Activated naive CD8-positive, alpha-beta T cell treated with anti-CD3 and anti-CD28 coated beads, Interleukin-2, amount 50 U/mL, for 24 hours (primary cell): ENCODE measurements at regions not wholly inside any gene's neighbourhood (a gene's known extent, or its start where the extent isn't known, plus 50 kb on each side); places are given as distances from the start of the nearest gene placed in this dataset.

Source experiments
- ATAC-seq: fragments of 150-1000 bp; cut with Tn5 transposase; one replicate; pipeline ENCODE4 v1.10.0; 2021
- DNase-seq: peaks from one replicate; pipeline ENCODE4 v3.0.0; 2021
- H3K27ac Mint-ChIP-seq: one replicate; pipeline ENCODE4 v1.8.0; 2021; ENCODE audit warnings: mild to moderate bottlenecking, mixed read lengths
- H3K27me3 Mint-ChIP-seq: one replicate; pipeline ENCODE4 v1.8.0; 2021; ENCODE audit warnings: mixed read lengths
- H3K36me3 Mint-ChIP-seq: one replicate; pipeline ENCODE4 v1.8.0; 2021; ENCODE audit warnings: low read depth, mixed read lengths
- H3K4me1 Mint-ChIP-seq: one replicate; pipeline ENCODE4 v1.8.0; 2021; ENCODE audit warnings: mixed read lengths
- H3K4me3 Mint-ChIP-seq: one replicate; pipeline ENCODE4 v1.8.0; 2021; ENCODE audit warnings: mild to moderate bottlenecking, moderate library complexity, mixed read lengths
- H3K9me3 Mint-ChIP-seq: one replicate; pipeline ENCODE4 v1.8.0; 2021; ENCODE audit warnings: mixed read lengths

DNA sequence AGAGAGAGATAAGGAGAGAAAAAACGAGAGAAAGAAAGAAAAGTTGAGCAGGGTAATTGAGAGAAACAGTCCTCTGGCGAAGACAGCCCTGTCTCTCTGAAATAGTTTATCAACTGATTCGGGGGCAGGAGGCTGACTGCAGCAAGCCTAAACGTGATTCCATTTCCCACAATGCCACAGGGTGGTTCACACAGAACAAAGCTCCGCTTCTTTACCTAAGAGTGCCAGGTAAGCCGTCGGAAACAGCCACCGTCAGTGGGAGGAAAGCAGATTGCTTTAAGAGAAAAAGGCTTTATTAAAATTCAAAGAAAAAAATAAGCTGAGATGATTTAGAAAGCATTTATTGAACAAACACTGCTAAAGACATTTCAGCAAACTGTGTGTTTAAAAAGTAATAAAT lies 271.4 kb upstream of the POU3F3 start:
- H3K4me1 Mint-ChIP-seq = no peaks in the 10 kb centered on the region
- H3K27ac Mint-ChIP-seq = no peak overlapping the region
- H3K27me3 Mint-ChIP-seq = no peaks in the 10 kb centered on the region
- ATAC-seq (no peak), DNase-seq (no peak)
- no peaks in the 10 kb centered on the region for H3K9me3 Mint-ChIP-seq
- no peaks in the 10 kb centered on the region for H3K36me3 Mint-ChIP-seq
- no peak overlapping the region for H3K4me3 Mint-ChIP-seq

DNA sequence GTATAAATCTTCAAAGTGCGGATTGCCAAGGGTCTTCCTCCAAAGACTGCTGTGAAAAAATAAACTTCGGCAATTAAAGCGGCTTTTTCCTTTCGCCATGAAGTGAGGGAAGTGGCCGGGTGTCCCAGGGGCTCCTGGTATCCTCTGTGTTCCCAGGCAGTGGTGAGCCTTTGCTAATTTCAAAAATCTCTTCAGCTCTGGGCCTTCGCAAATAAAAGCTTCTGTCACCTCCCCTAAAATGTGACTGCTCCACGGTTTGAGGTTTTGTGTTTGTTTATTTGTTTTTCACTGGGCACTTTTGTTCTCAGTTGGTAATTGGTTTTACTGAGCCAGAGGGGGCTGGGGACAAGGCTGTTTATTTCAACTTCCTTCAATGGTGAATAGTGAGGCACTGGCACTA lies 270.1 kb upstream of the POU3F3 start:
- no peaks in the 10 kb centered on the region for H3K4me1 Mint-ChIP-seq
- H3K27ac Mint-ChIP-seq = no peak overlapping the region
- H3K9me3 Mint-ChIP-seq = no peaks in the 10 kb centered on the region
- no peaks in the 10 kb centered on the region for H3K36me3 Mint-ChIP-seq
- DNase-seq (no peak), ATAC-seq (no peak)
- H3K27me3 Mint-ChIP-seq = no peaks in the 10 kb centered on the region
- no peak overlapping the region for H3K4me3 Mint-ChIP-seq

DNA sequence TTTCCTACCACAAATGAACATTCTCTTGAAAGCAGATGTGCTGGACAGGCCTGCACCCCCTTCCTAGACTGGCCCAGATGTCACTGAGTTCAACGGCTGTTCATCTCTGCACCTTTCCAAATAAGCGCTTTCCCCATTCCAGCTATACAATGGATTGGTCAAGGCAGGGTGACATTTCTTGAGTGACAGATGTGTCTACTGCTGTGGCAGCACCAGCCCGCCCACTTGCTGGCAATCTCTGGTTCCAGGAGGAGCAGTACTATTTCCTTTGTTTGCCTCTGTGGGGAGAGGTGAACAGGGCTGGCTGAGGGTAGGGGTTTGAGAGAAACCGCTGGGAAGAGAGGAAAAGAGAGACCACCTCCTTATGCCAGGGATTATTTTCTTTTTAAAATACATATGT lies 269.5 kb upstream of the POU3F3 start:
- Mint-ChIP-seq H3K27me3 (no peaks in the 10 kb centered on the region), H3K4me1 (no peaks in the 10 kb centered on the region), H3K27ac (no peak overlapping the region), H3K9me3 (peaks cover under 1% of the 10 kb centered on the region), H3K36me3 (no peaks in the 10 kb centered on the region), H3K4me3 (no peak overlapping the region)
- DNase-seq (no peak), ATAC-seq (no peak)

DNA sequence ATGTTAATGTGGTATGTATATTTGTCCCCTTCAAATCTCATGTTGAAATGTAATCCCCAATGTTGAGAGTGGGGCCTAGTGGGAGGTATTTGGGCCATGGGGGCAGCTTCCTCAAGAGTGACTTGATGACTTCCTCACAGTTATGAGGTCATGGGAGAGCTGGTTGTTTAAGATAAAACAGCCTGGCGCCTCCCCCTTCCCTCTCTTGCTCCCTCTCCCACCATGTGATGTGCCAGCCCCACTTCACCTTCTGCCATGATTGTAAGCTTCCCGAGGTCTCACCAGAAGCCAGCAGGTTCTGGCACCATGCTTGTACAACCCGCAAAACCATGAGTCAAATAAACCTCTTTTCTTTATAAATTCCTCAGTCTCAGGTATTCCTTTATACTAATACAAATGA lies 258.3 kb upstream of the POU3F3 start:
- no peak for ATAC-seq
- no peak overlapping the region for H3K4me3 Mint-ChIP-seq
- H3K27ac Mint-ChIP-seq = no peak overlapping the region
- DNase-seq = no peak
- no peaks in the 10 kb centered on the region for H3K27me3 Mint-ChIP-seq
- H3K4me1 Mint-ChIP-seq = no peaks in the 10 kb centered on the region
- H3K9me3 Mint-ChIP-seq = peaks cover 13% of the 10 kb centered on the region
- no peaks in the 10 kb centered on the region for H3K36me3 Mint-ChIP-seq

DNA sequence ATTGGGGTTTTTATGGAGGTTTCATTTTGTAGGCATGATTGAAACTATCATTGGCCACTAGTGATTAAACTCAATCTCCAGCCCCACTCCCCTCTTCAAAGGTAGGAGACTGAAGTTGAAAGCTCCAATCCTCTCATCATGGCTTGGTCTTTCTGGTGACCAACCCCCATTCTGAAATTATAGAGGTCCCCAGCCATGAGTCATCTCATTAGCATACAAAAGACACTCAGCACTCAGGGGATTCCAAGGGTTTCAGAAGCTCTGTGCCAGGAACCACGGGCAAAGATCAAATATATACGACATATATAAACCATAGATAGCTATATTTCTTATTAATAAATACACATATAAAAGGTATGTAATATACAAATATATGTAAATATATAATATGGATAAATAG lies 256.0 kb upstream of the POU3F3 start:
- Mint-ChIP-seq H3K27me3 (no peaks in the 10 kb centered on the region), H3K9me3 (peaks cover 8% of the 10 kb centered on the region), H3K4me1 (no peaks in the 10 kb centered on the region), H3K36me3 (no peaks in the 10 kb centered on the region), H3K4me3 (no peak overlapping the region), H3K27ac (no peak overlapping the region)
- DNase-seq (no peak), ATAC-seq (no peak)

DNA sequence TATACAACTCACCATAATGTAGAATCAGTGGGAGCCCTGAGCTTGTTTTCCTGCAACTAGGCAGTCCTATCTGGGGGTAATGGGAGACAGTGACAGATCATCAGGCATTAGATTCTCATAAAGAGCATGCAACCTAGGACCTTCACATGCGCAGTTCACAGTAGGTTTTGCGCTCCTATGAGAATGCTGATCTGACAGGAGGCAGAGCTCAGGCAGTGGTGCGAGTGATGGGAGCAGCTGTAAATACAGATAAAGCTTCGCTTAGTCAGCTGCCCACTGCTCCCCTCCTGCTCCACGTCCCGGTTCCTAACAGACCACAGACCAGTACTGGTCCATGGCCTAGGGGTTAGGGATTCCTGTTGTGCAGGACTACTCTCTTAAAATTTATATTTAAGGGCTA lies 255.3 kb upstream of the POU3F3 start:
- peaks cover 9% of the 10 kb centered on the region for H3K9me3 Mint-ChIP-seq
- no peak overlapping the region for H3K4me3 Mint-ChIP-seq
- H3K4me1 Mint-ChIP-seq = no peaks in the 10 kb centered on the region
- no peaks in the 10 kb centered on the region for H3K27me3 Mint-ChIP-seq
- no peak for ATAC-seq
- no peak for DNase-seq
- H3K36me3 Mint-ChIP-seq = no peaks in the 10 kb centered on the region
- H3K27ac Mint-ChIP-seq = no peak overlapping the region

DNA sequence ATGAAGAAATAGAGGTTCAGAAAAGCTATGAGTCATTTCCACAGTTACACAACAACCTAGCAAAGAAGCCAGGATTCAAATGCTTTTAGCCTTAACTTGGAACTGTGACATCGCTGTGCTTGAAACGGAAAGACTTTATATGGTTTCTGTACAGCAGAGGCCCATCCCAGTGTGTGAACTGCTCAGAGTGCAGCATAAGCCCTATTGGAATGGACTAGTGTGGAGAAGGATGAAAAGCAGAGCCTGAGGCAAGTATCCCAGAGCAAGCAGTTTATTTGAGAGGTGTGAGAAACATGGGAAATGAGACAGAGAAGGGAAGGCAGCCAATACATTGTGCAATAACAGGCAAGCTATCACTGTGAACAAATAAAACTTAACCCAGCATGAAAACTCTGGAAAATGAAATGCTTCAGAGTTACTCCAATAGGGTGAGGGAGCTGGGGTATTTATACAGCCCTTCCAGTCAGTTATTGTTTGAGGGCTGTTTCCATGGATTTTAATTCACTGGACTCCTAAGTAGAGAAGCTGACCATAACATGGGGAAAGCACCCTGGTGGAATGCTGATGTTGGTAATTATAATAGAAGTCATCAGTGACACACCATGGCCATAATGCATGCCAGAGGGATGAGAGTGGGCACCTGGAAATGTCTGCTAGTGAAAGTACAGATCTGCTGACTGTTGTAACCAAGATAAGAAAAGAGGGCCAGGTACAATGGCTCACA lies 254.0 kb upstream of the POU3F3 start:
- ATAC-seq = no peak
- Mint-ChIP-seq H3K4me1 (no peaks in the 10 kb centered on the region), H3K27me3 (no peaks in the 10 kb centered on the region), H3K27ac (no peak overlapping the region), H3K36me3 (no peaks in the 10 kb centered on the region), H3K9me3 (peaks cover 12% of the 10 kb centered on the region), H3K4me3 (no peak overlapping the region)
- no peak for DNase-seq

DNA sequence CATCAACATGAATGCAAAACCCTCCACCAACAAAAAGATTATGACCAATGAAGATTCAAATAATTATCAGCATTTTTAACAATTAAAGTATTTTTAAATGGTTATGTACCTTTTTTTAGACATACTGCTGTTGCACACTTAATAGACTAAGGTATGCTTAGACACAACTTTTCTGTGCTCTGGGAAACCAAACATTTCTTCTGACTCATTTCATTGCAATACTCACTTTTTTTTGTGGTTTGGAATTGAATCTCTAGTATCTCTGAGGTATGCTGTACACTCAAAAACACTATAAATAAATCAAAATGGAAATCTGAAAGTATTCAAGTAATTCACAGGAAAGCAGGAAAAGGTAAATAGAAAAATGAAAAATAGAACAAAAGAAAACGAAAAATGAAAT lies 247.9 kb upstream of the POU3F3 start:
- H3K27ac Mint-ChIP-seq = no peak overlapping the region
- H3K9me3 Mint-ChIP-seq = peaks cover 7% of the 10 kb centered on the region
- no peak for DNase-seq

DNA sequence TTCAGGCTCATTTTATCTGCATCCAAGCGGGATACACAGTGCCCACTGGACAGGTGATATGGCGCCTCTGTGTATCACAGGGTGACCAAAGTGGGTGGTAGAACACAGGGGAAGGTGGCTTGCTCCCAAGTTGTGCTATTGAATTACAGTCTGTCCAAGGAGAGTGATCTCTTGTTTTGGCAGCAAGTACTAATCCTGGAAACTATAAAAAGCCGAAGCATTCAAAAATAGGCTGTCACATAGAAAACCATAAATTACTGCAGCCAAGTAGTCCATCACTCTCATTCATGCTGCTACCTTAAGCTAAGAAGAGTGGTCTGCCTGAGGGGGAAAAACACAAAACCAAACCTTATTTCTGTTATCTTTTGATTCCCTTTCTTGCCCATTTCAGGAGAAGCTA lies 237.1 kb upstream of the POU3F3 start:
- no peak for DNase-seq
- Mint-ChIP-seq H3K27ac (no peak overlapping the region), H3K36me3 (no peaks in the 10 kb centered on the region), H3K4me1 (no peaks in the 10 kb centered on the region), H3K4me3 (no peak overlapping the region), H3K9me3 (no peaks in the 10 kb centered on the region), H3K27me3 (no peaks in the 10 kb centered on the region)
- no peak for ATAC-seq

More for the DNA sequence above, 247.9 kb upstream of the POU3F3 start:
- Mint-ChIP-seq H3K4me3 (no peak overlapping the region), H3K4me1 (no peaks in the 10 kb centered on the region), H3K36me3 (no peaks in the 10 kb centered on the region), H3K27me3 (no peaks in the 10 kb centered on the region)
- ATAC-seq = no peak

DNA sequence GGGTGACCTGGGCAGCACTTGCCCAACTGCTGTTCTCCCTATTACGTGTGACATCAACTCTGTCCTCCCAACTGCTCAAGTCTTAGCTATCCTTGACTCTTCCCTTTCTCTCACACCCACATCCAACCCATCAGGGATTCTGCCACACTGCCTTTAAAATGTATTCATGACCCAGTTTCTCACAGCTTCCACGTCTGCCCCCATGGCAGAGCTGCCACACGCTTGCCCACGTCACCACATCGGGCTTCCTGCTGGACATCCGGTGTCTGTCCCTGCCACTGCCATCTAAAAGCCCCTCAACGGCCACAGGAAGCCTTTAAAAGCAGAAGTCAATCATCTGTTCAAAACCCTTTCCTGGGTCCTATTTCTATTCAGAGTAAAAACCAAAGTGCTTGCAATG lies 233.1 kb upstream of the POU3F3 start:
- no peak for ATAC-seq
- Mint-ChIP-seq H3K27ac (no peak overlapping the region), H3K36me3 (no peaks in the 10 kb centered on the region), H3K9me3 (no peaks in the 10 kb centered on the region), H3K27me3 (no peaks in the 10 kb centered on the region), H3K4me3 (no peak overlapping the region), H3K4me1 (no peaks in the 10 kb centered on the region)
- DNase-seq = no peak

DNA sequence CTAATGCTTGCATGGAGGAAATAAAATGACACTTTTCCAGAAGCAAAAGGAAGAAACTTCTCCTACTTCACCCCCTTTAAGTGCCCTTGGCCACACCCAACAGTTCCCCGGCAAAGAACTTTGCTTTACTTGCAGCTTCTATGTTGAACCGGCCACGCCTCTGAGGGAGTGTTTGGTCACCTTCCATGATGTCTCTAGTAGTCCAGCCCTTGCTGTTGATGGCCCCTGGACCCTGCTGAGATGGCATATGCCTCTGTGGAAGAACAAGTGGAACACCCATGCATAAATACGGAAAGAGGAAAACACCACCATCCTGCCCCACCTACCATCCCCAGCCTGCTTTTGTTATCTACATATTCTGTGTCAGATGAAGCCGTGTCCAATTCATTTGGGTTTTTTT lies 218.3 kb upstream of the POU3F3 start:
- H3K27me3 Mint-ChIP-seq = no peaks in the 10 kb centered on the region
- no peaks in the 10 kb centered on the region for H3K4me1 Mint-ChIP-seq
- H3K36me3 Mint-ChIP-seq = no peaks in the 10 kb centered on the region
- ATAC-seq (no peak), DNase-seq (no peak)
- H3K4me3 Mint-ChIP-seq = no peak overlapping the region
- H3K9me3 Mint-ChIP-seq = no peaks in the 10 kb centered on the region
- H3K27ac Mint-ChIP-seq = no peak overlapping the region

DNA sequence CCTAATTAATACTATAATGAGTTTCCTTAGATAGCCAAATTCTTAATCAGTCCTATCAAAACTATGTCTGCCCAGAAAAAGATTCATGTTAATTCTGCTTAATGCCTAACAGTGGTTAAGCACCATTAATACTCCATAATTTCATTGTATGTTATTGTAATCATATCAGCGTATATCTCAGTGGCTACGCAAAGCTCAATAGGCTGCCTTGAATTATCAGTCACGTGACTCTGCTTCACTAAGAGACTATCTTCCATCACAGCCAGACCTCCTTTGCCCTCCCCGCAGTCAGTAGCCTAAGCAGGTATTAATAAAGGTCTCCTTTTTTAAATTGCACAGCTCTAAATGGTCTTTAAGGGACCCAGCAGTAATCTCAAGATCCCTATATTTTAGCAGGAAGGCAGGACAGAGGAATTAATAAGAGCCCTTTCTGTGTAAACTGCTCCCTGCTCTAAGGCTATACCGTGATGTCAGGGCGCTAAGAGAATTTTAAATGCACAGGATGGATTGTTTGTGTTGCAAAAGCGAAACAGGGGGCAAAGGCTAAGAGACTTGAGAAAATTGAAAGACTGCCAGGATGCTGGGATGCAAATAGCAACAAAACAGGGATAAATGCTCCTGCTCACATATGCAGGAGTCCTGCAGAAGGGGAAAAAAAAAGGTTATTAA lies 215.6 kb upstream of the POU3F3 start:
- ATAC-seq (no peak), DNase-seq (no peak)
- H3K4me3 Mint-ChIP-seq = no peak overlapping the region

DNA sequence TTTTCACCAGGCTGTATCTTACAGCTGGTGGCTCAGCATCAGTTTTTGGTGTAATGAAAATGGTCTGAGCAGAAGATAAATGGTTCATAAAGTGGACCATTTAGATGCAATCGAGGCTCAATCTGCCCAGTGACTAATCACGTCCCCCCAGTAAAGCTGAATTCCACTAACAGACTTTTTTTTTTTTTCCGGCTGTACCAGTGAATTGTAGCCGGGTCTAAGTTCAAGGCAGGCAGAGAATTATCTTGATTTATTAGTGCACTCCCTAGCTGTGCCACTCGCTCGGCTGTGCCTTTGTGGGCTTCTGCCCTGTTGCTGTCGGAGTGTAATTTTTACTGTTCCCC lies 215.1 kb upstream of the POU3F3 start:
- Mint-ChIP-seq H3K27me3 (no peaks in the 10 kb centered on the region), H3K9me3 (no peaks in the 10 kb centered on the region), H3K4me3 (no peak overlapping the region), H3K36me3 (no peaks in the 10 kb centered on the region), H3K27ac (no peak overlapping the region), H3K4me1 (no peaks in the 10 kb centered on the region)
- DNase-seq = no peak
- ATAC-seq = no peak

More for the DNA sequence above, 215.6 kb upstream of the POU3F3 start:
- H3K27ac Mint-ChIP-seq = no peak overlapping the region
- H3K9me3 Mint-ChIP-seq = no peaks in the 10 kb centered on the region
- no peaks in the 10 kb centered on the region for H3K27me3 Mint-ChIP-seq
- H3K36me3 Mint-ChIP-seq = no peaks in the 10 kb centered on the region
- no peaks in the 10 kb centered on the region for H3K4me1 Mint-ChIP-seq

DNA sequence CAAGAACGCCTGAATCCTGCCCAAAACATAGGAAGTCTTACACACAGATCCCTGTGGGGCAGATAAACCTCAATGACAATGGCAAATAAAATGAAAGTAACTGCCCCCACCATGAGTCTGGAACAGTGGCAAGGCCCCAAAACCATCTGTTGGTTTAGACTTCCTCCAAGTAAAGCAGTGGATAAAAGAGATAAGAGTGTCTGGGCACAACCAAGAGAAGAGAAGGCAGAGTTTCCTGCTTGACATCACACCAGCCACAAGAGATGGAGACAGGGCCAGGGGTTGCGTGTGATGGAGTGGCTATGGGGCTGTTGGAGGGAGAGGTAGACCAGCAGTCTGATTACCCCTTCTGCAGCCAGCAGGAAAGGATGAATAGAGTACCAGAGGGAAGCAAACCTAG lies 212.1 kb upstream of the POU3F3 start:
- no peak for ATAC-seq
- no peak for DNase-seq

DNA sequence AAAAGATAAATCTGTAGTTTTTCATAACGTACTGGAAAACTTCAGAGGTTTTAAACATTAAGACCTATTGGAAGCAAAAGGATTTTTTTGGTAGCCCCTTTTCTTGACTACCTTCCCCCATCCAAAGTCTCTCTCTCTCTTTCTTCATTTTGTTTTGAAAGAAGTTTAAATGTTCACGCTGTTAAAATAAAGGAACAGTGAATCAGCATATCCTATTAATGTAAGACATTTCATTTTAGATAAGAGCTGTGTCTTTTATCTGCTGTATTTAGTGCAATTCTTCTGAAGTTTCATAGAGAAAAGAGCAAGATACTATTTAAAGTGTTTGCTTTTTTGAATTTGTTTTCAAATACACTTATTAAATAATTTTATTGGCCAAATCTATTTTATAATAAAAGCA lies 205.5 kb upstream of the POU3F3 start:
- no peak overlapping the region for H3K4me3 Mint-ChIP-seq
- no peaks in the 10 kb centered on the region for H3K36me3 Mint-ChIP-seq
- no peak for DNase-seq
- H3K9me3 Mint-ChIP-seq = peaks cover 7% of the 10 kb centered on the region
- no peak for ATAC-seq
- H3K27ac Mint-ChIP-seq = no peak overlapping the region
- H3K4me1 Mint-ChIP-seq = no peaks in the 10 kb centered on the region
- peaks cover 2% of the 10 kb centered on the region for H3K27me3 Mint-ChIP-seq

More for the DNA sequence above, 212.1 kb upstream of the POU3F3 start:
- Mint-ChIP-seq H3K4me3 (no peak overlapping the region), H3K36me3 (no peaks in the 10 kb centered on the region), H3K27ac (no peak overlapping the region), H3K4me1 (no peaks in the 10 kb centered on the region), H3K9me3 (no peaks in the 10 kb centered on the region), H3K27me3 (no peaks in the 10 kb centered on the region)

DNA sequence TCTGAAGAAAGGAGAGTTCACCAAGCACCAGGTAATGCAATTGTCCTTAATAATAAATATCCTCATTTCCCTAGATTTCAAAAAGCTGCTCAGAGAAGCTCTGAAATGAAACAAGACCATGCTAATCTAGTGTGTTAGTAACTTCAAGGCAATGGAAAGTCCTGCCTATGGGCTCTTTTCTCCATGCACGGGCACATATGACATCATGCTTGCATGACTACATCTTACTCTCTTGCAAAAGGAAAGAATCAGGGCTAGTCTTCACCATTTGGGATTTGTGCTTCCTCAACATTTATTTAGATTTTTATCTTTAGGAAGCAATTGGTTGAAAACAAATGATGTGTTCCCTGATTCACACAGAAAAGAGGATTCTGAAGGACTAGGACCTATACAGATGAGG lies 204.0 kb upstream of the POU3F3 start:
- H3K4me3 Mint-ChIP-seq = no peak overlapping the region
- DNase-seq (no peak), ATAC-seq (no peak)
- peaks cover 7% of the 10 kb centered on the region for H3K9me3 Mint-ChIP-seq
- H3K4me1 Mint-ChIP-seq = no peaks in the 10 kb centered on the region
- no peak overlapping the region for H3K27ac Mint-ChIP-seq
- H3K36me3 Mint-ChIP-seq = no peaks in the 10 kb centered on the region
- H3K27me3 Mint-ChIP-seq = peaks cover 9% of the 10 kb centered on the region
